Caco-2 (cell line): ENCODE measurements at regions not wholly inside any gene's neighbourhood (a gene's known extent, or its start where the extent isn't known, plus 50 kb on each side); places are given as distances from the start of the nearest gene placed in this dataset.
A peak's percentile ranks its signal among the peaks of the same experiment; 100 is the strongest.

Experiments used
- BruUV-seq: library from RNA; stranded (reverse); fragments of 400-500 nt; replicated peaks from 2 replicates; lab custom pipeline; 2021; lab: Mats Ljungman, UMichigan
- CTCF ChIA-PET: fragments of 300-600 bp; sonication (Branson Sonifier 250); formaldehyde crosslinking; loops from one replicate; lab custom pipeline; 2022; ENCODE audit warnings: antibody characterized with exemption; lab: Charles Lee
- POLR2A ChIA-PET: fragments of 300-600 bp; sonication (Branson Sonifier 250); formaldehyde crosslinking; loops from one replicate; lab custom pipeline; 2022; ENCODE audit warnings: antibody characterized with exemption; lab: Charles Lee
- DNase-seq, 2 experiments: peaks; one replicate each; pipeline versions ENCODE4 v3.0.0 to v3.0.0-alpha.2; 2020 to 2022
- H3K27me3 ChIP-seq: replicated peaks from 2 replicates; pipeline ENCODE4 v1.6.0; 2011; ENCODE audit warnings: low read length; ENCODE audit not compliant: control insufficient read depth, insufficient read depth
- H3K36me3 ChIP-seq: 2 replicates; pipeline ENCODE4 v1.5.1; 2011; ENCODE audit warnings: low read length; ENCODE audit not compliant: control insufficient read depth, insufficient read depth
- H3K4me1 ChIP-seq: fragments of 250-450 bp; sonication (Bioruptor Pico); 2 replicates; pipeline ENCODE4 v1.5.1; 2020; ENCODE audit warnings: mild to moderate bottlenecking
- H3K4me3 ChIP-seq: 2 replicates; pipeline ENCODE4 v1.5.1; 2011; ENCODE audit warnings: low read depth, mild to moderate bottlenecking, control low read depth, low read length
- H3K9me3 ChIP-seq: fragments of 250-450 bp; sonication (Bioruptor Pico); 2 replicates; pipeline ENCODE4 v1.5.1; 2020; ENCODE audit warnings: mild to moderate bottlenecking, moderate library complexity
- H3K27ac Mint-ChIP-seq: one replicate; pipeline ENCODE4 v1.8.0; 2022; ENCODE audit warnings: mixed read lengths; ENCODE audit not compliant: unreplicated experiment
- H3K27me3 Mint-ChIP-seq: one replicate; pipeline ENCODE4 v1.8.0; 2022; ENCODE audit warnings: mixed read lengths; ENCODE audit not compliant: insufficient read depth, unreplicated experiment
- H3K36me3 Mint-ChIP-seq: one replicate; pipeline ENCODE4 v1.8.0; 2022; ENCODE audit warnings: mild to moderate bottlenecking, mixed read lengths; ENCODE audit not compliant: insufficient read depth, unreplicated experiment
- H3K4me1 Mint-ChIP-seq: one replicate; pipeline ENCODE4 v1.8.0; 2022; ENCODE audit warnings: low read depth, mixed read lengths; ENCODE audit not compliant: unreplicated experiment
- H3K4me3 Mint-ChIP-seq: one replicate; pipeline ENCODE4 v1.8.0; 2022; ENCODE audit warnings: mild to moderate bottlenecking, moderate library complexity, mixed read lengths; ENCODE audit not compliant: unreplicated experiment
- H3K9me3 Mint-ChIP-seq: one replicate; pipeline ENCODE4 v1.8.0; 2022; ENCODE audit warnings: mixed read lengths; ENCODE audit not compliant: unreplicated experiment
- CTCF ChIP-seq, 2 experiments: fragments of 200-600 bp in 1 of 2; IDR thresholded peaks; 1 replicate in 1 of 2; 2 replicates in 1 of 2; pipeline versions ENCODE4 v1.5.1 to v1.8.0; 2011 to 2022; ENCODE audit warnings: antibody characterized with exemption in 1 of 2, control low read depth in 1 of 2, inconsistent platforms in 1 of 2, low read depth in 1 of 2, low read length in 1 of 2, mild to moderate bottlenecking in 1 of 2, moderate library complexity in 1 of 2; ENCODE audit not compliant: insufficient read depth in 1 of 2, severe bottlenecking in 1 of 2, unreplicated experiment in 1 of 2
- intact Hi-C: fragments of 100-400 bp; cut with micrococcal nuclease; formaldehyde crosslinking; loops from one replicate; pipeline ENCODE4 v1.10.0; 2022; ENCODE audit not compliant: unreplicated experiment

GRCh38 chr13:106243011-106243565 is 292.4 kb downstream of the EFNB2 start:
- intact Hi-C loops: loop anchor here (2.0 to 5.0 kb wide), 3 partner anchors 60 to 292 kb away; partner anchors contain the start of gene EFNB2
- Mint-ChIP-seq H3K4me3 (peak overlapping the region; percentile 69), H3K4me1 (peaks cover 31% of the 10 kb centered on the region), H3K36me3 (no peaks in the 10 kb centered on the region), H3K27me3 (no peaks in the 10 kb centered on the region), H3K9me3 (no peaks in the 10 kb centered on the region), H3K27ac (peak overlapping the region; percentile 91)
- ChIA-PET CTCF (interaction anchor here (1.0 kb wide), 1 partner anchor 143 kb away, joined by 6 read pairs; no protein-coding TSS in a partner anchor), POLR2A (no interaction called here)
- no peak for DNase-seq
- no peak for TF ChIP-seq CTCF (IDR thresholded peaks at IDR 0.05; ENCODE audit: insufficient read depth in 1 of 2, low read depth in 1 of 2, low read length in 1 of 2, severe bottlenecking in 1 of 2, unreplicated experiment in 1 of 2)
- Histone ChIP-seq H3K36me3 (no peaks in the 10 kb centered on the region), H3K27me3 (no peaks in the 10 kb centered on the region), H3K4me3 (no peak overlapping the region; the same call in 1 of the 2 replicates), H3K4me1 (peaks cover 30% of the 10 kb centered on the region), H3K9me3 (no peaks in the 10 kb centered on the region)
- BruUV-seq: no TSS peak

GRCh38 chr13:106241974-106242953 is 293.2 kb downstream of the EFNB2 start:
- H3K36me3 ChIP-seq: no peaks in the 10 kb centered on the region
- no peak overlapping the region; the same call in 1 of the 2 replicates for H3K4me3 ChIP-seq
- intact Hi-C loops: loop anchor here (1.0 to 5.0 kb wide), 6 partner anchors 59 to 293 kb away; partner anchors contain the start of gene EFNB2
- TF ChIP-seq CTCF (IDR thresholded peaks at IDR 0.05; ENCODE audit: insufficient read depth in 1 of 2, low read depth in 1 of 2, low read length in 1 of 2, severe bottlenecking in 1 of 2, unreplicated experiment in 1 of 2): no peak
- Mint-ChIP-seq H3K4me3 (peak overlapping the region; percentile 69), H3K9me3 (no peaks in the 10 kb centered on the region), H3K27me3 (no peaks in the 10 kb centered on the region), H3K36me3 (no peaks in the 10 kb centered on the region), H3K4me1 (peaks cover 31% of the 10 kb centered on the region), H3K27ac (peak overlapping the region; percentile 91)
- ChIA-PET CTCF (interaction anchor here (1.0 kb wide), 1 partner anchor 142 kb away, joined by 6 read pairs; no protein-coding TSS in a partner anchor), POLR2A (no interaction called here)
- H3K4me1 ChIP-seq: peaks cover 30% of the 10 kb centered on the region
- no peaks in the 10 kb centered on the region for H3K9me3 ChIP-seq
- no peaks in the 10 kb centered on the region for H3K27me3 ChIP-seq
- DNase-seq: peak; percentile 63 to 72
- TSS peak; percentile 59 for BruUV-seq

- no peak for TF ChIP-seq CTCF (IDR thresholded peaks at IDR 0.05; ENCODE audit: insufficient read depth in 1 of 2, low read depth in 1 of 2, low read length in 1 of 2, severe bottlenecking in 1 of 2, unreplicated experiment in 1 of 2)
- ChIA-PET POLR2A (no interaction called here), CTCF (no interaction called here)
- intact Hi-C loops: no loop called here
- no peak for DNase-seq
- Histone ChIP-seq H3K4me1 (peaks cover 28% of the 10 kb centered on the region), H3K9me3 (no peaks in the 10 kb centered on the region), H3K4me3 (no peak overlapping the region), H3K27me3 (no peaks in the 10 kb centered on the region), H3K36me3 (no peaks in the 10 kb centered on the region)
- no TSS peak for BruUV-seq
- Mint-ChIP-seq H3K27ac (no peak overlapping the region), H3K4me1 (peaks cover 30% of the 10 kb centered on the region), H3K4me3 (no peak overlapping the region), H3K36me3 (no peaks in the 10 kb centered on the region), H3K27me3 (no peaks in the 10 kb centered on the region), H3K9me3 (no peaks in the 10 kb centered on the region)
Measured at GRCh38 chr13:106238690-106239089, 296.8 kb downstream of the EFNB2 start.
